Prostate gland (tissue), 2 donors: ENCODE measurements at regions not wholly inside any gene's neighbourhood (a gene's known extent, or its start where the extent isn't known, plus 50 kb on each side); places are given as distances from the start of the nearest gene placed in this dataset.

Experiments used
- DNase-seq: peaks from one replicate; pipeline ENCODE4 v3.0.0-alpha.2; 2019; ENCODE audit warnings: low spot score
- H3K27ac ChIP-seq, 2 donors: fragments of 200-600 bp; sonication (generic); 2 replicates each; pipeline ENCODE4 v1.5.1; 2017 to 2019
- H3K27me3 ChIP-seq: fragments of 200-600 bp; sonication (generic); replicated peaks from 2 replicates; pipeline ENCODE4 v1.5.1; 2019; ENCODE audit not compliant: insufficient read depth
- H3K36me3 ChIP-seq, 2 donors: fragments of 200-600 bp; sonication (generic); 1 replicate in 1 of 2; 2 replicates in 1 of 2; pipeline versions ENCODE4 v1.5.1 to v1.8.1; 2017 to 2019
- H3K4me1 ChIP-seq: fragments of 200-600 bp; sonication (generic); replicated peaks from 2 replicates; pipeline ENCODE4 v1.5.1; 2019
- H3K4me3 ChIP-seq, 2 donors: fragments of 200-600 bp; sonication (generic); 2 replicates each; pipeline ENCODE4 v1.5.1; 2017 to 2019
- H3K9me3 ChIP-seq: fragments of 200-600 bp; sonication (generic); 2 replicates; pipeline ENCODE4 v1.5.1; 2017
- CTCF ChIP-seq, 4 experiments: fragments of 200-600 bp in 2 of 4; fragments of 450-650 bp in 2 of 4; sonication (generic) in 2 of 4; IDR thresholded peaks; 1 replicate in 3 of 4; 2 replicates in 1 of 4; pipeline ENCODE4 v1.5.1; 2016 to 2019; ENCODE audit warnings: antibody characterized with exemption in 4 of 4, mild to moderate bottlenecking in 2 of 4, moderate library complexity in 2 of 4
- POLR2A ChIP-seq: fragments of 450-650 bp; IDR thresholded peaks from one replicate; pipeline ENCODE4 v1.6.1; 2016; ENCODE audit warnings: antibody characterized with exemption, mild to moderate bottlenecking
- POLR2AphosphoS5 ChIP-seq: sonication (generic); formaldehyde crosslinking; IDR thresholded peaks from one replicate; pipeline ENCODE4 v1.6.1; 2017; ENCODE audit warnings: antibody characterized with exemption
- WGBS: methylation state at CpG from one replicate; pipeline ENCODE4 v1.1.5; 2018; 5-methylcytosine and 5-hydroxymethylcytosine counted together
- intact Hi-C: fragments of 100-400 bp; cut with DNase I; formaldehyde crosslinking; loops from one replicate; pipeline ENCODE4 v1.14.2; 2022

DNA sequence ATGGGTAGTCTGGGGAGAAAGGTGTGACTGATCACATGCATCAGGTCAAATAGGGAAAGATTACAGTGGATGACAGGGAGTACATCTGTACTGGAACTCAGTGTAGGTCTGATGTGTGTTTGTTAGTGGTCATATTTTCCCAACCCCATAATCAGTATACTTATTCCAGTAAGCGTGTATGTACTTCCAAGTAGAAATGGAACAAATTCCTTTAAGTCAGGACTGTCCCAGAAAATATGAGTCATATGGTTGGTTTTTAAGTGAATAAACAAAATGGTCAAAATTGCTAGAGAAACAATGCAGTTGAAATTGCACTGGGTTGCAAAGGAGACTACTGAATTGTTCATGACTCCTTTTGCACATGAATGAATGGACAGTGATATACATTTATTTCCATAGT, 118.8 kb upstream of the MYO3A start:
- 43% methylated on average over 1 of the region's 1 CpG for WGBS
- TF ChIP-seq CTCF (IDR thresholded peaks at IDR 0.05): no peak
- no peak for TF ChIP-seq POLR2A
- TF ChIP-seq POLR2AphosphoS5: no peak
- no peaks in the 10 kb centered on the region for H3K4me1 ChIP-seq
- no peaks in the 10 kb centered on the region for H3K9me3 ChIP-seq
- H3K4me3 ChIP-seq: no peak overlapping the region
- no peaks in the 10 kb centered on the region for H3K36me3 ChIP-seq
- intact Hi-C loops: no loop called here
- no peak for DNase-seq
- no peaks in the 10 kb centered on the region for H3K27me3 ChIP-seq
- no peak overlapping the region for H3K27ac ChIP-seq

GRCh38 chr10:25815999-25816768, 117.8 kb upstream of the MYO3A start:
- no peak for DNase-seq
- no peak overlapping the region for H3K4me3 ChIP-seq
- intact Hi-C loops: no loop called here
- no peaks in the 10 kb centered on the region for H3K36me3 ChIP-seq
- H3K27me3 ChIP-seq: no peaks in the 10 kb centered on the region
- 44% methylated on average over 8 of the region's 8 CpGs for WGBS
- H3K27ac ChIP-seq: no peak overlapping the region
- no peaks in the 10 kb centered on the region for H3K4me1 ChIP-seq
- H3K9me3 ChIP-seq: no peaks in the 10 kb centered on the region
- TF ChIP-seq POLR2A (no peak), POLR2AphosphoS5 (no peak), CTCF (IDR thresholded peaks at IDR 0.05) (no peak)

GRCh38 chr10:25817200-25817599, 116.8 kb upstream of the MYO3A start:
- H3K4me1 ChIP-seq: no peaks in the 10 kb centered on the region
- H3K9me3 ChIP-seq: no peaks in the 10 kb centered on the region
- TF ChIP-seq CTCF (IDR thresholded peaks at IDR 0.05) (no peak), POLR2AphosphoS5 (no peak), POLR2A (no peak)
- WGBS: 88% methylated on average over 1 of the region's 1 CpG
- no peak for DNase-seq
- no peaks in the 10 kb centered on the region for H3K36me3 ChIP-seq
- H3K27ac ChIP-seq: no peak overlapping the region
- no peak overlapping the region for H3K4me3 ChIP-seq
- H3K27me3 ChIP-seq: no peaks in the 10 kb centered on the region
- intact Hi-C loops: no loop called here

- H3K36me3 ChIP-seq: no peaks in the 10 kb centered on the region
- no peaks in the 10 kb centered on the region for H3K9me3 ChIP-seq
- H3K4me3 ChIP-seq: no peak overlapping the region
- WGBS: 28% methylated on average over 9 of the region's 9 CpGs
- no peak for DNase-seq
- H3K27me3 ChIP-seq: no peaks in the 10 kb centered on the region
- intact Hi-C loops: no loop called here
- H3K27ac ChIP-seq: no peak overlapping the region
- no peaks in the 10 kb centered on the region for H3K4me1 ChIP-seq
- TF ChIP-seq POLR2A (no peak), POLR2AphosphoS5 (no peak), CTCF (IDR thresholded peaks at IDR 0.05) (no peak)
Observed at GRCh38 chr10:25818751-25819150, 115.3 kb upstream of the MYO3A start.

- Histone ChIP-seq H3K4me3 (no peak overlapping the region), H3K9me3 (no peaks in the 10 kb centered on the region), H3K4me1 (no peaks in the 10 kb centered on the region), H3K27ac (no peak overlapping the region), H3K36me3 (no peaks in the 10 kb centered on the region), H3K27me3 (no peaks in the 10 kb centered on the region)
- TF ChIP-seq POLR2A (no peak), POLR2AphosphoS5 (no peak), CTCF (IDR thresholded peaks at IDR 0.05) (no peak)
- DNase-seq: no peak
- 67% methylated on average over 2 of the region's 2 CpGs for WGBS
- intact Hi-C loops: no loop called here
Observed at GRCh38 chr10:25820472-25820871, 113.6 kb upstream of the MYO3A start.
